Fibroblast of lung (primary cell): ENCODE measurements at regions not wholly inside any gene's neighbourhood (a gene's known extent, or its start where the extent isn't known, plus 50 kb on each side); places are given as distances from the start of the nearest gene placed in this dataset.

Experiments
- DNase-seq, 2 donors: peaks; one replicate each; pipeline versions ENCODE4 v3.0.0 to v3.0.0-alpha.2; 2010; ENCODE audit warnings: low read depth in 2 of 2
- H2AFZ ChIP-seq: 2 replicates; pipeline ENCODE4 v1.5.1; 2012; ENCODE audit warnings: low read length, control low read depth, inconsistent platforms
- H3K27ac ChIP-seq: 2 replicates; pipeline ENCODE4 v1.5.1; 2011; ENCODE audit warnings: low read length, control low read depth; ENCODE audit not compliant: insufficient read depth
- H3K27me3 ChIP-seq: 2 replicates; pipeline ENCODE4 v1.5.1; 2011; ENCODE audit warnings: mild to moderate bottlenecking, low read length; ENCODE audit not compliant: control insufficient read depth, insufficient read depth
- H3K36me3 ChIP-seq: 2 replicates; pipeline ENCODE4 v1.5.1; 2011; ENCODE audit warnings: low read length; ENCODE audit not compliant: control insufficient read depth, insufficient read depth
- H3K4me1 ChIP-seq: 2 replicates; pipeline ENCODE4 v1.5.1; 2011; ENCODE audit warnings: low read length; ENCODE audit not compliant: control insufficient read depth, insufficient read depth; ENCODE audit errors: extremely low read depth
- H3K4me2 ChIP-seq: 2 replicates; pipeline ENCODE4 v1.5.1; 2011; ENCODE audit warnings: low read length, control low read depth; ENCODE audit not compliant: insufficient read depth; ENCODE audit errors: extremely low read depth
- H3K4me3 ChIP-seq, 4 experiments: fragments of 200-600 bp in 1 of 4; sonication (generic) in 1 of 4; replicated peaks in 1 of 4; 2 replicates each; pipeline ENCODE4 v1.5.1; 2011 to 2016; ENCODE audit warnings: low read length in 4 of 4, low read depth in 3 of 4, mild to moderate bottlenecking in 3 of 4, control low read depth in 2 of 4, inconsistent platforms in 1 of 4, mixed read lengths in 1 of 4; ENCODE audit not compliant: insufficient read depth in 1 of 4; ENCODE audit errors: control extremely low read depth in 1 of 4
- H3K79me2 ChIP-seq: 2 replicates; pipeline ENCODE4 v1.5.1; 2012; ENCODE audit warnings: mild to moderate bottlenecking, low read length, inconsistent platforms; ENCODE audit not compliant: control insufficient read depth, insufficient read depth
- H3K9ac ChIP-seq: 2 replicates; pipeline ENCODE4 v1.5.1; 2011; ENCODE audit warnings: mild to moderate bottlenecking, low read length, control low read depth; ENCODE audit not compliant: insufficient read depth
- H3K9me3 ChIP-seq: 2 replicates; pipeline ENCODE4 v1.5.1; 2012; ENCODE audit warnings: low read depth, low read length; ENCODE audit not compliant: control insufficient read depth, insufficient read depth
- H4K20me1 ChIP-seq: 2 replicates; pipeline ENCODE4 v1.5.1; 2011; ENCODE audit warnings: low read length; ENCODE audit not compliant: control insufficient read depth, insufficient read depth; ENCODE audit errors: extremely low read depth
- CTCF ChIP-seq, 2 donors: IDR thresholded peaks in 1 of 2; conservative IDR thresholded peaks in 1 of 2; 1 replicate in 1 of 2; 2 replicates in 1 of 2; pipeline ENCODE4 v1.5.1; 2011 to 2012; ENCODE audit warnings: low read length in 2 of 2, control low read depth in 1 of 2, inconsistent platforms in 1 of 2, low read depth in 1 of 2, mild to moderate bottlenecking in 1 of 2
- EZH2 ChIP-seq: IDR thresholded peaks from 2 replicates; pipeline ENCODE4 v1.5.1; 2012; ENCODE audit warnings: low read length, control low read depth, mild to moderate bottlenecking; ENCODE audit errors: missing control alignments

DNA sequence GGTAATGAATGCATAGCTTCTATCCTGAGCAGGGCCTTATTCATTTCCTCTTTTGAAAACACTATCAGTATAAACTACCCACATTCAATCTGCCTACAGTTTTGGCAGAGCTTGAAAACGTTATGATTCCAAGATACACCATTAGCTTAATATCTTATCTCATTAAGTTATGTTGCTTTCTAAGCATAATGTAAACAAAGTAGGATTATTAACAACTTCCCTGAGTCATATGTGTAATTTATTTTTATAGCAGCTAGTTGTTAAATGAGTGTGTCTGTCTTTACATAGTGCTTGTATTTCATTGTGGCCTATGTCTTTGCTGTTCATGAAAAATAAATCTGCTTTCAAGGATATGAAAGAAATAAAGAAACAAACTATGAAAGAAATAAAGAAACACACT lies 106.2 kb upstream of the DLX6 start:
- no peak overlapping the region for H3K9ac ChIP-seq
- no peak overlapping the region for H2AFZ ChIP-seq
- no peaks in the 10 kb centered on the region for H3K9me3 ChIP-seq
- H3K4me3 ChIP-seq: no peak overlapping the region
- no peak for DNase-seq
- H3K36me3 ChIP-seq: no peaks in the 10 kb centered on the region
- no peaks in the 10 kb centered on the region for H3K4me1 ChIP-seq
- H3K27ac ChIP-seq: no peak overlapping the region
- no peaks in the 10 kb centered on the region for H4K20me1 ChIP-seq
- no peaks in the 10 kb centered on the region for H3K79me2 ChIP-seq
- TF ChIP-seq CTCF (conservative IDR thresholded peaks at IDR 0.05 in 1 of 2, IDR thresholded peaks at IDR 0.05 in 1 of 2; ENCODE audit: low read depth in 1 of 2, low read length in 2 of 2) (no peak), EZH2 (no peak)
- H3K4me2 ChIP-seq: no peak overlapping the region
- H3K27me3 ChIP-seq: no peaks in the 10 kb centered on the region

GRCh38 chr7:96901822-96902445 lies 103.4 kb upstream of the DLX6 start:
- Histone ChIP-seq H2AFZ (no peak overlapping the region), H4K20me1 (no peaks in the 10 kb centered on the region), H3K9ac (no peak overlapping the region), H3K4me2 (no peak overlapping the region), H3K27me3 (no peaks in the 10 kb centered on the region), H3K36me3 (no peaks in the 10 kb centered on the region), H3K4me1 (no peaks in the 10 kb centered on the region), H3K79me2 (no peaks in the 10 kb centered on the region), H3K27ac (no peak overlapping the region), H3K4me3 (no peak overlapping the region), H3K9me3 (no peaks in the 10 kb centered on the region)
- TF ChIP-seq EZH2 (no peak), CTCF (conservative IDR thresholded peaks at IDR 0.05 in 1 of 2, IDR thresholded peaks at IDR 0.05 in 1 of 2; ENCODE audit: low read depth in 1 of 2, low read length in 2 of 2) (no peak)
- no peak for DNase-seq

GRCh38 chr7:96903906-96904305 lies 101.4 kb upstream of the DLX6 start:
- no peak for DNase-seq
- H3K9me3 ChIP-seq: no peaks in the 10 kb centered on the region
- no peaks in the 10 kb centered on the region for H4K20me1 ChIP-seq
- no peak overlapping the region for H3K4me2 ChIP-seq
- no peak overlapping the region for H3K9ac ChIP-seq
- no peaks in the 10 kb centered on the region for H3K4me1 ChIP-seq
- TF ChIP-seq CTCF (conservative IDR thresholded peaks at IDR 0.05 in 1 of 2, IDR thresholded peaks at IDR 0.05 in 1 of 2; ENCODE audit: low read depth in 1 of 2, low read length in 2 of 2): no peak
- TF ChIP-seq EZH2: no peak
- H3K36me3 ChIP-seq: no peaks in the 10 kb centered on the region
- H3K79me2 ChIP-seq: no peaks in the 10 kb centered on the region
- H3K4me3 ChIP-seq: no peak overlapping the region
- H2AFZ ChIP-seq: no peak overlapping the region
- no peak overlapping the region for H3K27ac ChIP-seq
- no peaks in the 10 kb centered on the region for H3K27me3 ChIP-seq
